Transverse colon (tissue), 4 donors: ENCODE measurements at regions not wholly inside any gene's neighbourhood (a gene's known extent, or its start where the extent isn't known, plus 50 kb on each side); places are given as distances from the start of the nearest gene placed in this dataset.

ENCODE experiments used
- DNase-seq: peaks from one replicate; pipeline ENCODE4 v3.0.0-alpha.2; 2019
- H3K27ac ChIP-seq, 4 donors: fragments of 200-600 bp; sonication (generic); 2 replicates each; pipeline ENCODE4 v1.5.1; 2016 to 2018; ENCODE audit warnings: inconsistent platforms in 4 of 4
- H3K27me3 ChIP-seq: fragments of 200-600 bp; sonication (generic); 2 replicates; pipeline ENCODE4 v1.5.1; 2017; ENCODE audit warnings: inconsistent platforms
- H3K36me3 ChIP-seq, 4 donors: fragments of 200-600 bp; sonication (generic); 2 replicates each; pipeline ENCODE4 v1.5.1; 2017 to 2019; ENCODE audit warnings: inconsistent platforms in 4 of 4
- H3K4me1 ChIP-seq, 4 donors: fragments of 200-600 bp; sonication (generic); 2 replicates each; pipeline ENCODE4 v1.5.1; 2017 to 2020; ENCODE audit warnings: inconsistent platforms in 4 of 4
- H3K4me3 ChIP-seq, 4 donors: fragments of 200-600 bp; sonication (generic); 1 replicate in 1 of 4; 2 replicates in 3 of 4; pipeline versions ENCODE4 v1.5.1 to v1.6.1; 2017 to 2019; ENCODE audit warnings: inconsistent platforms in 4 of 4
- H3K9me3 ChIP-seq, 2 donors: fragments of 200-600 bp; sonication (generic); 2 replicates each; pipeline ENCODE4 v1.5.1; 2017 to 2019; ENCODE audit warnings: inconsistent platforms in 2 of 2
- CTCF ChIP-seq, 5 experiments: fragments of 200-600 bp in 3 of 5; fragments of 450-650 bp in 2 of 5; sonication (generic) in 3 of 5; IDR thresholded peaks; 1 replicate in 2 of 5; 2 replicates in 3 of 5; pipeline ENCODE4 v1.5.1; 2016 to 2017; ENCODE audit warnings: antibody characterized with exemption in 5 of 5, inconsistent platforms in 3 of 5, mild to moderate bottlenecking in 2 of 5, moderate library complexity in 1 of 5
- EP300 ChIP-seq: sonication (generic); formaldehyde crosslinking; IDR thresholded peaks from one replicate; pipeline ENCODE4 v1.6.1; 2017; ENCODE audit warnings: antibody characterized with exemption, low read depth
- POLR2A ChIP-seq: fragments of 450-650 bp; IDR thresholded peaks from one replicate; pipeline ENCODE4 v1.6.1; 2016; ENCODE audit warnings: antibody characterized with exemption, mild to moderate bottlenecking, moderate library complexity
- POLR2AphosphoS5 ChIP-seq, 3 donors: sonication (generic); formaldehyde crosslinking; IDR thresholded peaks; one replicate each; pipeline ENCODE4 v1.6.1; 2016; ENCODE audit warnings: antibody characterized with exemption in 3 of 3
- WGBS, 2 donors: methylation state at CpG; one replicate each; pipeline ENCODE4 v1.1.5; 2018; ENCODE audit warnings: low coverage in 1 of 2; 5-methylcytosine and 5-hydroxymethylcytosine counted together
- in situ Hi-C, 4 donors: fragments of 200-750 bp; cut with MboI; loops; one replicate each; pipeline versions ENCODE4 v1.15.0 to v1.15.1; 2017; ENCODE audit warnings: low sequenced_read_pairs in 3 of 4, low pct_ligation_motif_present in 1 of 4, low pct_unique_long_range_greater_than_20kb in 1 of 4
- intact Hi-C: fragments of 100-400 bp; cut with DNase I; formaldehyde crosslinking; loops from one replicate; pipeline ENCODE4 v1.15.1; 2023; ENCODE audit warnings: low total_unique reads

GRCh38 chr5:57727591-57727990, 245.0 kb upstream of the ACTBL2 start:
- Histone ChIP-seq H3K4me3 (no peak overlapping the region), H3K27ac (no peak overlapping the region), H3K27me3 (no peaks in the 10 kb centered on the region), H3K4me1 (no peaks in the 10 kb centered on the region), H3K9me3 (no peaks in the 10 kb centered on the region), H3K36me3 (no peaks in the 10 kb centered on the region)
- no peak for TF ChIP-seq CTCF (IDR thresholded peaks at IDR 0.05)
- no peak for TF ChIP-seq POLR2A
- TF ChIP-seq POLR2AphosphoS5 (IDR thresholded peaks at IDR 0.05) = no peak
- TF ChIP-seq EP300 = no peak
- intact Hi-C loops (no loop called here), in situ Hi-C loops (no loop called here)
- DNase-seq = no peak

- Histone ChIP-seq H3K4me1 (no peaks in the 10 kb centered on the region), H3K4me3 (no peak overlapping the region), H3K27ac (no peak overlapping the region), H3K27me3 (no peaks in the 10 kb centered on the region), H3K36me3 (no peaks in the 10 kb centered on the region), H3K9me3 (no peaks in the 10 kb centered on the region)
- in situ Hi-C loops (no loop called here), intact Hi-C loops (no loop called here)
- no peak for DNase-seq
- TF ChIP-seq CTCF (IDR thresholded peaks at IDR 0.05) (no peak), EP300 (no peak), POLR2A (no peak), POLR2AphosphoS5 (IDR thresholded peaks at IDR 0.05) (no peak)
- 14 to 79% methylated on average over 1 to 7 of the region's 7 CpGs for WGBS, 2 donors
Observed at GRCh38 chr5:57725658-57726504, 243.3 kb upstream of the ACTBL2 start.

GRCh38 chr5:57724836-57725235, 242.2 kb upstream of the ACTBL2 start:
- TF ChIP-seq POLR2AphosphoS5 (IDR thresholded peaks at IDR 0.05) (no peak), EP300 (no peak)
- DNase-seq = no peak
- H3K4me1 ChIP-seq = no peaks in the 10 kb centered on the region
- no peaks in the 10 kb centered on the region for H3K9me3 ChIP-seq
- in situ Hi-C loops (no loop called here), intact Hi-C loops (no loop called here)
- WGBS, 2 donors = 73% methylated on average over 2 of the region's 2 CpGs; no CpG with 5 or more reads in 1 of the 2 donors
- H3K27me3 ChIP-seq = no peaks in the 10 kb centered on the region
- H3K4me3 ChIP-seq = no peak overlapping the region
- no peak overlapping the region for H3K27ac ChIP-seq
- no peaks in the 10 kb centered on the region for H3K36me3 ChIP-seq

- no peak for DNase-seq
- in situ Hi-C loops (no loop called here), intact Hi-C loops (no loop called here)
- Histone ChIP-seq H3K4me1 (no peaks in the 10 kb centered on the region), H3K27ac (no peak overlapping the region), H3K27me3 (no peaks in the 10 kb centered on the region), H3K4me3 (no peak overlapping the region), H3K36me3 (no peaks in the 10 kb centered on the region), H3K9me3 (no peaks in the 10 kb centered on the region)
- TF ChIP-seq EP300 (no peak), POLR2AphosphoS5 (IDR thresholded peaks at IDR 0.05) (no peak), CTCF (IDR thresholded peaks at IDR 0.05) (no peak), POLR2A (no peak)
- WGBS, 2 donors = 66 to 81% methylated on average over 3 to 4 of the region's 4 CpGs
Observed at GRCh38 chr5:57721226-57721625, 238.6 kb upstream of the ACTBL2 start.

- 63 to 77% methylated on average over 2 to 4 of the region's 4 CpGs for WGBS, 2 donors
- TF ChIP-seq POLR2A (no peak), EP300 (no peak), POLR2AphosphoS5 (IDR thresholded peaks at IDR 0.05) (no peak), CTCF (IDR thresholded peaks at IDR 0.05) (no peak)
- intact Hi-C loops = no loop called here
- Histone ChIP-seq H3K4me1 (no peaks in the 10 kb centered on the region), H3K36me3 (no peaks in the 10 kb centered on the region), H3K27me3 (no peaks in the 10 kb centered on the region), H3K9me3 (no peaks in the 10 kb centered on the region), H3K27ac (no peak overlapping the region), H3K4me3 (no peak overlapping the region)
- no peak for DNase-seq
- in situ Hi-C loops = no loop called here
Observed at GRCh38 chr5:57720656-57721055, 238.0 kb upstream of the ACTBL2 start.
